ENCODE measurements at regions not wholly inside any gene's neighbourhood (a gene's known extent, or its start where the extent isn't known, plus 50 kb on each side); places are given as distances from the start of the nearest gene placed in this dataset.
A peak's percentile ranks its signal among the peaks of the same experiment; 100 is the strongest.

GRCh38 chr3:135878501-135878900, 87.0 kb upstream of the PPP2R3A start:
- no peak for DNase-seq

DNA sequence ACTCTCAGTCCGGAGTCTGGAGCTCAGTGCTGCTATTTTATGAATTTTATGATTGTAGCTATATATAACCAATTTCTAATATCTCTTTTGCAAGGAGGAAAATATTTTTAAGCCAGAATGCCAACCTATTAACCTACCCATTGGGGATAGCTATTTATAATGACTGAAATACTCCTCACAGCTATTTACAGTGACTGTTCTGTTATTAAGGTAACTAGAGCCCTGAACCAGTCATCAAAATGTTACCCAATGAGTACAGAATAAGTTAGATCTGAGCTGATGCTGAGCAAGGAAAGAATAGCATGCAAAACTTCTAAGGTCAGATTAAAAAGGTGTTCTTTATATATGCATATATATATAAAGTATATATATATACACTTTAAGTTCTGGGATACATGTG, 79.6 kb upstream of the PPP2R3A start:
- DNase-seq, result no peak

- no peak for DNase-seq
Observed at GRCh38 chr3:135887220-135887619, 78.3 kb upstream of the PPP2R3A start.

DNA sequence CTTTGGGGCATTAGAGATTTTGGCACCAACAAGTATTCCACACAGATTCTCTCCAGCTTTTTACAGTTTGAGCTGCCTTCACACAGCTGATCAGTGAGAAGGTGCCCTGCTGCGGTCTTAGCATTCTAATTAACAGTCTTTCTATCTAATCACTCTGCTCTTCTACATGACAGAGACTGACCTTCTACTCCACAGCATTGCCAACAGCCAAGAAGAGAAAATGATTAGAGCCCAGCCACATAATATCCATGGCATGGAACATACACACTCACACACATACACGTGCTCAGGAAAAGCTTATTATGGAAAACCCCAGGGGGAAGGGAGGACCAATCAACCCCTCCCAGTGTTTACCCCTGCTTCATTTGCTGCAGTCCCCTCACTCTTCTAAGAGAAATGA, 76.1 kb upstream of the PPP2R3A start:
- no peak for DNase-seq

DNA sequence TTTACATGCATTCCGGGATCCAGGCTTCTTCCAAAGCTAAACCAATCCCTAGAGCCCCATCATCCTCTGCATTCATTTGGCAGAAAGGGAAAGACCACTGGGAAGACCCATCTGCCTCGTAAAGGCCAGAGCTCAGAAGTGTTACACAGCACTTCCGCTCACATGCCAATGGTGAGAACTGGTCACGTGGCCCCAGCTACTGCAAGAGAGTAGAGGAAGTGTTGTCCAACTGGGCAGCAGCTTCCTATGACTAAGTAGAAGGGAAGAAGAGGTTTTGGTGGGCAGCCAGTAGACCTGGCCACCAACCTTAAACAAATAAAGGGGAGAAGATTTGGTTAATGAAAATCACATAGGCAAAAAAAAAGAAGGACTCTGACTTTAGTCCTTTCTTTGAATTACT, 74.4 kb upstream of the PPP2R3A start:
- no peak for DNase-seq

DNA sequence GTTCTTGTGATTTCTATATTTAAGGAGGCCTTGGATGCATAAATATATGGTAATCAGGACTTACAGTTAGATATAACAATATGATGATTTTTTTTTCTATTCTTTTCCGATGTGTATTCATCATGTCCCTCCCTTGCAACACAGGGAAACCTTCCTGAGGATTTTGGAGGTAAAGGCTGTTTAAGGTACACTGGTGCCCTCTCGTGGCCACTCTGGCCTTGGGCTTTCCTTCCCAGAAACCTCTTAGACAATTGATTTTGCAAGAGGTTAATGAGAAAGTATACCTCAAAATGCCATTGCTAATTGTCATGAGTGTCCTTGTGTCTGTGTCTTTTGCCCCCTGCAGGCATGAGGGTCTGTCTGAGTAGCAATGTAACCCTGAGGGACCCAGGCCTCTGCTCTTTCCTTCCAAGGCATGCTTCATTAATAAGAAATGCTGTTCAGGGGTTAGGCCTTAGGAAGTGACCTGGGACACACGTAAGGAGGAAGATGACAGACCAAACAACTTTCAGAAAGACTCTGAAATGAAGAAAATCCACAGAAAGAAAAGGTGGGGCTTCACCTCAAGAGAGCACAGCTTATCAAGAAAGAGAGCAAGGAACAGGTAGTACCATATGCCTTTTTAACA, 70.3 kb upstream of the PPP2R3A start:
- peak; percentile 82 for DNase-seq

GRCh38 chr3:135895734-135896121, 69.8 kb upstream of the PPP2R3A start:
- no peak for DNase-seq

DNA sequence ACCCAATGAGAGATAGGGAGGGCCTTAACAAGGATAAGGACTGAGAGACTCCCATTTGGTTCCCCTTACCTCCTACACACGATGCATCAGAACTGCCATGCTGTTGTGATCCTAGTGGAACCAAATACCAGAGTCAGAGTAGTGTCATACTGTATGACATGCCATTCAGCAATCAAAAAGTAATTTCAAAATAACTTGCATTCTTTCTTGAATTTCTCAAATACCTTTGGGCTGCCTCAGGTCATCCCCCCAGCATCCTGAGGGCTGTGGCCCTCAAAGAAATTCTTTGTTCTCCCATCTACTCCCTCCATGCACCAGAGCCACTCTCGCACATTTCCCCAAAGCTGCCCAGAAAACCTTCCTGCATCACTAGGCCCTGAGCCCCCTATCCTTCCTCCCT, 68.9 kb upstream of the PPP2R3A start:
- DNase-seq, result no peak

DNA sequence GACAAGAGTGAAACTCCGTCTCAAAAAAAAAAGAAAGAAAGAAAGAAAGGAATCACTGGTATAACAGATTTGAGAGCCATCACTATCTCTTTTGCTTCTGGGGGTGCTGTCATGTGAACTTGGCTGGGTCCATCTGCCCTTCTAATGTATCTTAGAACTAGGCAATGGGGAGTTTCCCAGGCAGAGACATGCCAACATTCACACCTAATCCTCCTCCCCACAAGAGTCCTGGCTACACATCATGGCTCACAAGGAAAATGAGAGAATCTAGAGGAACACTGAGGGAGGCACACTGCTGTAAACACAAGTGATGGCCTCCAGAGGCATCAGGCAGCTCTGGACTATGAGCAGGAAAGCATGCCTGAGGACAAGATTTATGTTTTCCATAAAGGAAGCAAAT, 67.8 kb upstream of the PPP2R3A start:
- DNase-seq, result no peak

DNA sequence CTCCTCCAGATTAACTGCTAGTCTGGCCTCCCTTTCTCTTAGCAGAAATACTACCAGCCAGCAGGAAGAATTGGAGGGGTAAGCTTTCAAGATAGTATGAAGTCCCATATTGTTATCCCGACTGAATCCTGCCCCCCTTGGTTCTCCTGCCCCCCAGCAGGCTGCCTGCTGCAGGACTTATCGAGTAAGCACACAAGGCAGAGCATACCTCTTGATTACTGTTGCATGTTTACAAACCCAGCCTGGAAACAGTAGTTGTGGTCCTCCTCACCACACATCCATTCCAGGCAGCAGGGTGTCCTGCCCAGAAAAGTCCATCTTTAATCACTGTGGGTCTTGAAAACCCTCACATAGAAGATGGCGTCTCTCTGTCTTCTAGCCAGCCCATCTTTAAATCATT, 66.8 kb upstream of the PPP2R3A start:
- DNase-seq, result no peak

- DNase-seq, result no peak
Observed at GRCh38 chr3:135905058-135905724, 60.3 kb upstream of the PPP2R3A start.

DNA sequence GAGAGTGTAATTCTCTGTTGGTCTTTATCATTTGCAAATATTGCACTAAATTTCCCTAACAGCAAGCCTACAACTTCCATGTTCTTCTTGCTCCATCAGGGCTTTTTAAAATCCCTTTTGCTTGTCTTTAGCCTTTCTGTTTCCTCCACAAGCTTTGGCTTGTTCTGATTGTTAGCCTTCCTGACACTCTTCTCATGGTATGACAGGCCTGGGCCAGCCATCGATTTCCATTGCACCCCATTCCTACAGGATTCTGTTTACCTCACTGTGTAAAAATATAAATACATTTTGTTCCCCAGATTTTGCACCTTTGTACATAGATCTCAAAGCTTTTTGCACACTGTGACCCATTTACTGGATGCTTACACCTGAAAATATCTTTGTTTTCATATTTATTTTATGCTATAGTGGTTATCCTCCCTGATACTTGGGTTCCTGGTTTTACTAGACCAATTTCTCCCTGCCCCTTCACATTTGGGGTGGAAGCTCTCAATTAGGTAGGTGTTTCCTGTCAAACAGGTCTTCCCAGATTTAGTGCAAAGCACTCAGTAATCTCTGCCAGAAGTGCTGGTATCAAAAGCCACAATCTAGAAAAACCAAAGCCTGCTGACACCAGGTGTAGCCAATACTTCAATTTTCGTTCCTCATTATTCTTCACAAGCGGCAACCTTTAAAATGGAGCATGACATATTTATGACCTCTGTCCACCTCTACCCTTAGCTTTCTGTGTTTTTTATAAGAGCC, 57.9 kb upstream of the PPP2R3A start:
- DNase-seq, result no peak

DNA sequence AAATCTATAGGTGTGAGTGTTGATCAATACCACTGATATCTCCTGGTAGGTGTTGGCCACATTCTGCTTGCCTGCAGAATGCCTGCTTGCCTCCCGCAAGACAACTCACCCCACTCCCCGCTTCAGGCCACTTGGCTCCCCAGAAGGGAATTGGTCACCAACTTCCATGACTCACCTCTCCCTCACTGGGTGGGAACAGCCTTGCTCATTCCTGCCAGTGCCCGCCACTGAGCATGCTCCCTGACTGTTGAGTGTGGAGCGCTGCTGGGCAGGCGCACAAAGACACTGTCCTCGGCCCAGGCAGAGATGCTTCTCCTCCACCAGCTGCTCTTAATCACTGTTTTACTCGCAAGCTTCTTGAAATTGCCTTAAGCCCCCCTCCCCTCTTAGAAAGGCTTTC, 57.3 kb upstream of the PPP2R3A start:
- no peak for DNase-seq

- DNase-seq, result no peak
Observed at GRCh38 chr3:135908737-135909136, 56.8 kb upstream of the PPP2R3A start.

- DNase-seq, result no peak
Observed at GRCh38 chr3:135911110-135911509, 54.4 kb upstream of the PPP2R3A start.

- DNase-seq, result no peak
Observed at GRCh38 chr3:135915206-135915605, 50.3 kb upstream of the PPP2R3A start.
